Prostate gland (tissue), 2 donors: ENCODE measurements at regions not wholly inside any gene's neighbourhood (a gene's known extent, or its start where the extent isn't known, plus 50 kb on each side); places are given as distances from the start of the nearest gene placed in this dataset.

Source experiments
- DNase-seq: peaks from one replicate; pipeline ENCODE4 v3.0.0-alpha.2; 2019; ENCODE audit warnings: low spot score
- H3K27ac ChIP-seq, 2 donors: fragments of 200-600 bp; sonication (generic); 2 replicates each; pipeline ENCODE4 v1.5.1; 2017 to 2019
- H3K27me3 ChIP-seq: fragments of 200-600 bp; sonication (generic); replicated peaks from 2 replicates; pipeline ENCODE4 v1.5.1; 2019; ENCODE audit not compliant: insufficient read depth
- H3K36me3 ChIP-seq, 2 donors: fragments of 200-600 bp; sonication (generic); 1 replicate in 1 of 2; 2 replicates in 1 of 2; pipeline versions ENCODE4 v1.5.1 to v1.8.1; 2017 to 2019
- H3K4me1 ChIP-seq: fragments of 200-600 bp; sonication (generic); replicated peaks from 2 replicates; pipeline ENCODE4 v1.5.1; 2019
- H3K4me3 ChIP-seq, 2 donors: fragments of 200-600 bp; sonication (generic); 2 replicates each; pipeline ENCODE4 v1.5.1; 2017 to 2019
- H3K9me3 ChIP-seq: fragments of 200-600 bp; sonication (generic); 2 replicates; pipeline ENCODE4 v1.5.1; 2017
- POLR2A ChIP-seq: fragments of 450-650 bp; IDR thresholded peaks from one replicate; pipeline ENCODE4 v1.6.1; 2016; ENCODE audit warnings: antibody characterized with exemption, mild to moderate bottlenecking
- POLR2AphosphoS5 ChIP-seq: sonication (generic); formaldehyde crosslinking; IDR thresholded peaks from one replicate; pipeline ENCODE4 v1.6.1; 2017; ENCODE audit warnings: antibody characterized with exemption
- WGBS: methylation state at CpG from one replicate; pipeline ENCODE4 v1.1.5; 2018; 5-methylcytosine and 5-hydroxymethylcytosine counted together
- intact Hi-C: fragments of 100-400 bp; cut with DNase I; formaldehyde crosslinking; loops from one replicate; pipeline ENCODE4 v1.14.2; 2022
- TF ChIP-seq, protein P1 (sequence below), 4 experiments: fragments of 200-600 bp in 2 of 4; fragments of 450-650 bp in 2 of 4; sonication (generic) in 2 of 4; IDR thresholded peaks; 1 replicate in 3 of 4; 2 replicates in 1 of 4; pipeline ENCODE4 v1.5.1; 2016 to 2019; ENCODE audit warnings: antibody characterized with exemption in 4 of 4, mild to moderate bottlenecking in 2 of 4, moderate library complexity in 2 of 4

DNA sequence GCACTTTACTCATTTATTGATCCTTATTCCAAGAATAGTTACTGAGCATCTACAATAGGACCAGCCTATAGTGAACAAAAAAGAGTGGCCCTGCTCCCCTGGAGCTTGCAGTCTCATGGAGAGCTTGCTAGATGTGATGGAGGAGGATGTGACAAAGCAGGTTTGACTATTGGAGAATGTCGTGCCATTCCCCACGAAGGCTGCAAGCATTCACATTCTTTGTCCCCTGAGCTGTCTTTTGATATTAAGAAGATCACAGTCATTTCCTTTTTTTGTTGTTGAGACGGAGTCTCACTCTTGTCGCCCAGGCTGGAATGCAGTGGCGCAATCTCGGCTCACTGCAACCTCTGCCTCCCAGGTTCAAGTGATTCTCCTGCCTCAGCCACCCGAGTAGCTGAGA is 115.0 kb upstream of the ADAMTS18 start:
- 87% methylated on average over 7 of the region's 7 CpGs for WGBS
- H3K27ac ChIP-seq: no peak overlapping the region

DNA sequence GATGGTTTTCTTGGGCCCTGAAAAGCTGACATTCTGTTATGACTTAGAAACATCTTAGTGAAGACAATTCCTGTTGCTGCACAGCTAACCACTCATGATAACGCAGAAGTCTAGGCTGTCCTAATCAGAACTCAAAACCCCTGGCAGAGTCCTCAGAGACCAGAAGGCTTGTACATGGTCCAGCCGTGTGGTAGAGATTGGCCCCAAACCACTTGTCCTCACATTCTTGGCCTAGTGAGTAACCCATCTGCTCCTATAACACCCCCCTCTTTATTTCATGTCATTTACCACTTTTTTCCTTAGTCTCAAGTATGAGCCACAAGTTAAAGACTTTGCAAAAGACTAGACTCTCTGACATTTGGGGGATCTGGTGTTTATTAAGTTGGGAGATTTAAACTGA is 116.5 kb upstream of the ADAMTS18 start:
- intact Hi-C loops: no loop called here

More for the DNA sequence above, 115.0 kb upstream of the ADAMTS18 start:
- no peaks in the 10 kb centered on the region for H3K27me3 ChIP-seq
- H3K4me3 ChIP-seq: no peak overlapping the region
- no peak for DNase-seq
- no peaks in the 10 kb centered on the region for H3K9me3 ChIP-seq
- no peaks in the 10 kb centered on the region for H3K36me3 ChIP-seq
- intact Hi-C loops: no loop called here
- TF ChIP-seq POLR2AphosphoS5 (no peak), POLR2A (no peak)
- TF ChIP-seq, protein P1, sequence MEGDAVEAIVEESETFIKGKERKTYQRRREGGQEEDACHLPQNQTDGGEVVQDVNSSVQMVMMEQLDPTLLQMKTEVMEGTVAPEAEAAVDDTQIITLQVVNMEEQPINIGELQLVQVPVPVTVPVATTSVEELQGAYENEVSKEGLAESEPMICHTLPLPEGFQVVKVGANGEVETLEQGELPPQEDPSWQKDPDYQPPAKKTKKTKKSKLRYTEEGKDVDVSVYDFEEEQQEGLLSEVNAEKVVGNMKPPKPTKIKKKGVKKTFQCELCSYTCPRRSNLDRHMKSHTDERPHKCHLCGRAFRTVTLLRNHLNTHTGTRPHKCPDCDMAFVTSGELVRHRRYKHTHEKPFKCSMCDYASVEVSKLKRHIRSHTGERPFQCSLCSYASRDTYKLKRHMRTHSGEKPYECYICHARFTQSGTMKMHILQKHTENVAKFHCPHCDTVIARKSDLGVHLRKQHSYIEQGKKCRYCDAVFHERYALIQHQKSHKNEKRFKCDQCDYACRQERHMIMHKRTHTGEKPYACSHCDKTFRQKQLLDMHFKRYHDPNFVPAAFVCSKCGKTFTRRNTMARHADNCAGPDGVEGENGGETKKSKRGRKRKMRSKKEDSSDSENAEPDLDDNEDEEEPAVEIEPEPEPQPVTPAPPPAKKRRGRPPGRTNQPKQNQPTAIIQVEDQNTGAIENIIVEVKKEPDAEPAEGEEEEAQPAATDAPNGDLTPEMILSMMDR (IDR thresholded peaks at IDR 0.05): no peak
- H3K4me1 ChIP-seq: no peaks in the 10 kb centered on the region

DNA sequence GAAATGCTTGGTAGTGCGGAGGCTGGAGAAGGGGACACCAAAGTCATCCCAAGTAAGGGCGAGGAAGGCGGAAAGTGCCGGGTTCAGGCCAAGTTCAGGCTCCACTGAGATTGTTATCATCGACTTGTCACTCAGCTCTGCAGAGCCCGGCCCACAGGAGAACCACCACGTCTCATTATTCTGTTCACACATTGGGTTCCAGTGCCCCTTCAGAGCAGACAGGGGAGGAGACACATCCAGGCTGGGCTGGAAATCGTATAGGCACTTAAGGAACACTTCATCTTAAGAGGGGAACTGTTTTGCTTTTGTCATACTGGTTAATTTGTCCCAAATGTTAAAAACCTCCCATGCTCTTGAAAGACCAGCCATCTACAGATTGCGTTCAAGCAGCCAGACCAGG is 118.3 kb upstream of the ADAMTS18 start:
- Histone ChIP-seq H3K27me3 (no peaks in the 10 kb centered on the region), H3K4me1 (no peaks in the 10 kb centered on the region), H3K4me3 (no peak overlapping the region), H3K9me3 (no peaks in the 10 kb centered on the region), H3K27ac (no peak overlapping the region), H3K36me3 (no peaks in the 10 kb centered on the region)
- DNase-seq: no peak
- intact Hi-C loops: no loop called here
- 73% methylated on average over 9 of the region's 9 CpGs for WGBS
- TF ChIP-seq POLR2A: no peak
- TF ChIP-seq POLR2AphosphoS5: no peak
- TF ChIP-seq, protein P1 (IDR thresholded peaks at IDR 0.05): no peak

More for the DNA sequence above, 116.5 kb upstream of the ADAMTS18 start:
- TF ChIP-seq POLR2AphosphoS5 (no peak), POLR2A (no peak)
- TF ChIP-seq, protein P1 (IDR thresholded peaks at IDR 0.05): no peak
- Histone ChIP-seq H3K9me3 (no peaks in the 10 kb centered on the region), H3K27me3 (no peaks in the 10 kb centered on the region), H3K36me3 (no peaks in the 10 kb centered on the region), H3K4me1 (no peaks in the 10 kb centered on the region), H3K27ac (no peak overlapping the region), H3K4me3 (no peak overlapping the region)
- DNase-seq: no peak
- 90% methylated on average over 2 of the region's 2 CpGs for WGBS

DNA sequence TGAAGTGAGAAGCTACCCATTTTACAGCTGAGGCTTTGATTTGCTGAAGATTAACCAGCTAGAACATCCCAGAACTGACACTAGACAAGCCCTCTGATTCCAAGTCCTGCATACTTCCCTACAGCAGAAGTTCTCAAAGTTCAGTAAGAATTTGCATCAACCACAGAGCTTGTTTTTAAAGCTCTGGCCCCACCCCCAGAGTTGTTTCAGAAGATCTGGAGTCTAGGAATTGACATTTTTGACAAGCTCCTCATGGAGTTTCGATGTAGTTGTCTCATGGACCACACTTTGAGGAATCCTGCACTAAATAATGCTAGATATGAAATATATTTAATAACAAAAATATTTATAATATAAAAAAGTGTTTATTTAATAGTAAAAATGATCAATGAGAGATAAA is 120.3 kb upstream of the ADAMTS18 start:
- Histone ChIP-seq H3K27ac (no peak overlapping the region), H3K4me3 (no peak overlapping the region), H3K36me3 (no peaks in the 10 kb centered on the region), H3K27me3 (no peaks in the 10 kb centered on the region), H3K4me1 (no peaks in the 10 kb centered on the region), H3K9me3 (no peaks in the 10 kb centered on the region)
- intact Hi-C loops: no loop called here
- 95% methylated on average over 1 of the region's 1 CpG for WGBS
- DNase-seq: no peak
- TF ChIP-seq, protein P1 (IDR thresholded peaks at IDR 0.05): no peak
- TF ChIP-seq POLR2AphosphoS5: no peak
- TF ChIP-seq POLR2A: no peak

DNA sequence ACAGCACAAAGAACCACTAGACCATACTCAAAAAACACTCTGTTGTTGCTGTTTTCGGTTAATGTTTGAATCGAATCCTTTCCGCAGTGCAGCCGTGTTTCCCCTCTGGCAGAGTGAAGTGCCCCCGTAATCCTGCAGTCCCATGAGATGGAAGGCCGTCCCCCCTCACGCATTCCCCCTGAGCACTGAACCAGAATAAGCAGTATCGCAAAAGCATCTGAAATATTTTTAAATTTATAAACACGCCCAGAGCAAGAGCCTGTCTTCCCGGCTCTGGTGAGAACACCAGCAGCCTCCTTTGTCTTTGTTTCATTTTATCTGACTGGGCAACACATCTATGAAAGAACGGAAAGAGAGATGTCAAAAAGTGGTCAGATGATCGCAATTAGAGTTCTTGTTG is 121.0 kb upstream of the ADAMTS18 start:
- no peak for DNase-seq
- intact Hi-C loops: no loop called here
- H3K27me3 ChIP-seq: no peaks in the 10 kb centered on the region

More for the DNA sequence above, 121.0 kb upstream of the ADAMTS18 start:
- 70% methylated on average over 12 of the region's 12 CpGs for WGBS
- Histone ChIP-seq H3K36me3 (no peaks in the 10 kb centered on the region), H3K27ac (no peak overlapping the region), H3K4me1 (no peaks in the 10 kb centered on the region), H3K4me3 (no peak overlapping the region), H3K9me3 (no peaks in the 10 kb centered on the region)
- no peak for TF ChIP-seq POLR2A
- no peak for TF ChIP-seq POLR2AphosphoS5
- TF ChIP-seq, protein P1 (IDR thresholded peaks at IDR 0.05): no peak
